SU-DHL-6 (cell line): ENCODE measurements at regions not wholly inside any gene's neighbourhood (a gene's known extent, or its start where the extent isn't known, plus 50 kb on each side); places are given as distances from the start of the nearest gene placed in this dataset.

Source experiments
- H2AFZ ChIP-seq: fragments of 200-600 bp; sonication (generic); 2 replicates; pipeline ENCODE4 v1.6.1; 2014; ENCODE audit warnings: low read depth, mild to moderate bottlenecking, moderate library complexity, mixed read lengths, antibody characterized with exemption, low read length; ENCODE audit not compliant: severe bottlenecking
- H3F3A ChIP-seq: fragments of 200-600 bp; shearing (Covaris generic); 2 replicates; pipeline ENCODE4 v1.6.0; 2016; ENCODE audit warnings: antibody characterized with exemption, mild to moderate bottlenecking; ENCODE audit not compliant: insufficient read depth
- H3K27ac ChIP-seq: fragments of 200-600 bp; sonication (generic); 2 replicates; pipeline ENCODE4 v1.5.1; 2016; ENCODE audit warnings: low read depth, mild to moderate bottlenecking, low read length, moderate library complexity, mixed read lengths
- H3K27me3 ChIP-seq: fragments of 200-600 bp; sonication (generic), shearing (Covaris generic); 2 replicates; pipeline ENCODE4 v1.6.0; 2014; ENCODE audit warnings: mild to moderate bottlenecking, low read length
- H3K36me3 ChIP-seq: fragments of 200-600 bp; sonication (generic); 2 replicates; pipeline ENCODE4 v1.6.1; 2014; ENCODE audit warnings: mild to moderate bottlenecking, low read length, mixed read lengths
- H3K4me2 ChIP-seq: fragments of 300-600, 200-600 bp; shearing (Covaris generic), sonication (generic); 2 replicates; pipeline ENCODE4 v1.6.0; 2014; ENCODE audit warnings: low read length, low read depth, mild to moderate bottlenecking; ENCODE audit not compliant: poor library complexity, severe bottlenecking
- H3K4me3 ChIP-seq: fragments of 200-600 bp; sonication (generic); 2 replicates; pipeline ENCODE4 v1.5.1; 2014; ENCODE audit warnings: antibody characterized with exemption, low read length, mild to moderate bottlenecking, mixed read lengths; ENCODE audit not compliant: insufficient read depth, poor library complexity, severe bottlenecking
- H3K79me2 ChIP-seq: fragments of 200-600 bp; sonication (generic); 2 replicates; pipeline ENCODE4 v1.6.1; 2014; ENCODE audit warnings: mild to moderate bottlenecking, low read length, moderate library complexity; ENCODE audit not compliant: insufficient read depth
- H3K9ac ChIP-seq: fragments of 200-600 bp; sonication (generic); 2 replicates; pipeline ENCODE4 v1.7.0; 2014; ENCODE audit warnings: mild to moderate bottlenecking, low read length
- H3K9me2 ChIP-seq: fragments of 200-600 bp; sonication (generic); replicated peaks from 2 replicates; pipeline ENCODE4 v1.6.1; 2014; ENCODE audit warnings: low read length; ENCODE audit not compliant: insufficient read depth
- H3K9me3 ChIP-seq: fragments of 200-600 bp; sonication (generic); 2 replicates; pipeline ENCODE4 v1.6.1; 2014; ENCODE audit warnings: low read length, mixed read lengths; ENCODE audit not compliant: insufficient read depth
- H4K20me1 ChIP-seq: fragments of 200-600 bp; sonication (generic); 2 replicates; pipeline ENCODE4 v1.6.1; 2014; ENCODE audit warnings: low read depth, mild to moderate bottlenecking, antibody characterized with exemption, low read length, moderate library complexity, mixed read lengths
- CTCF ChIP-seq: fragments of 200-600 bp; sonication (generic); IDR thresholded peaks from one replicate; pipeline ENCODE4 v1.5.1; 2017; ENCODE audit warnings: antibody characterized with exemption, mild to moderate bottlenecking, low read length, moderate library complexity; ENCODE audit not compliant: insufficient read depth, poor library complexity, severe bottlenecking
- EZH2phosphoT487 ChIP-seq: fragments of 200-600 bp; sonication (generic), shearing (Covaris generic); conservative IDR thresholded peaks from 2 replicates; pipeline ENCODE4 v1.6.1; 2018; ENCODE audit warnings: mild to moderate bottlenecking, antibody characterized with exemption, low read length, moderate library complexity, mixed read lengths

GRCh38 chr4:11790230-11790629 lies 361.5 kb upstream of the HS3ST1 start:
- Histone ChIP-seq H3F3A (no peaks in the 10 kb centered on the region), H3K4me3 (no peak overlapping the region), H3K27ac (no peak overlapping the region), H3K9ac (no peak overlapping the region), H3K9me2 (no peaks in the 10 kb centered on the region), H2AFZ (no peak overlapping the region), H3K36me3 (no peaks in the 10 kb centered on the region), H4K20me1 (no peaks in the 10 kb centered on the region), H3K79me2 (no peaks in the 10 kb centered on the region), H3K9me3 (no peaks in the 10 kb centered on the region), H3K27me3 (no peaks in the 10 kb centered on the region), H3K4me2 (no peak overlapping the region)
- TF ChIP-seq EZH2phosphoT487 (no peak), CTCF (no peak)

GRCh38 chr4:11783588-11783987 lies 354.9 kb upstream of the HS3ST1 start:
- Histone ChIP-seq H4K20me1 (no peaks in the 10 kb centered on the region), H3K9me2 (no peaks in the 10 kb centered on the region), H3K9ac (no peak overlapping the region), H2AFZ (no peak overlapping the region), H3K27me3 (no peaks in the 10 kb centered on the region), H3F3A (no peaks in the 10 kb centered on the region), H3K4me2 (no peak overlapping the region), H3K36me3 (no peaks in the 10 kb centered on the region), H3K79me2 (no peaks in the 10 kb centered on the region), H3K27ac (no peak overlapping the region), H3K9me3 (no peaks in the 10 kb centered on the region), H3K4me3 (no peak overlapping the region)
- TF ChIP-seq CTCF: no peak
- TF ChIP-seq EZH2phosphoT487: no peak

GRCh38 chr4:11782859-11783258 lies 354.2 kb upstream of the HS3ST1 start:
- Histone ChIP-seq H2AFZ (no peak overlapping the region), H4K20me1 (no peaks in the 10 kb centered on the region), H3K4me2 (no peak overlapping the region), H3K79me2 (no peaks in the 10 kb centered on the region), H3K9ac (no peak overlapping the region), H3K27ac (no peak overlapping the region), H3F3A (no peaks in the 10 kb centered on the region), H3K9me3 (no peaks in the 10 kb centered on the region), H3K36me3 (no peaks in the 10 kb centered on the region), H3K9me2 (no peaks in the 10 kb centered on the region), H3K27me3 (no peaks in the 10 kb centered on the region), H3K4me3 (no peak overlapping the region)
- TF ChIP-seq CTCF (no peak), EZH2phosphoT487 (no peak)

GRCh38 chr4:11777447-11777846 lies 348.8 kb upstream of the HS3ST1 start:
- Histone ChIP-seq H3K4me2 (no peak overlapping the region), H3K36me3 (no peaks in the 10 kb centered on the region), H3F3A (no peaks in the 10 kb centered on the region), H2AFZ (no peak overlapping the region), H3K27me3 (no peaks in the 10 kb centered on the region), H3K9ac (no peak overlapping the region), H3K9me2 (no peaks in the 10 kb centered on the region), H4K20me1 (no peaks in the 10 kb centered on the region), H3K4me3 (no peak overlapping the region), H3K27ac (no peak overlapping the region), H3K79me2 (no peaks in the 10 kb centered on the region), H3K9me3 (no peaks in the 10 kb centered on the region)
- TF ChIP-seq CTCF (no peak), EZH2phosphoT487 (no peak)
